AG04450 (cell line): ENCODE measurements at regions not wholly inside any gene's neighbourhood (a gene's known extent, or its start where the extent isn't known, plus 50 kb on each side); places are given as distances from the start of the nearest gene placed in this dataset.

ENCODE experiments used
- CTCF ChIA-PET: fragments of 300-600, 350-600 bp; formaldehyde crosslinking; extraction: SDS; loops from one replicate; lab custom pipeline; 2022; ENCODE audit warnings: antibody characterized with exemption, inconsistent platforms; lab: Charles Lee
- POLR2A ChIA-PET: fragments of 350-600 bp; formaldehyde crosslinking; extraction: SDS; loops from one replicate; lab custom pipeline; 2021; ENCODE audit warnings: antibody characterized with exemption, inconsistent platforms; lab: Yijun Ruan, JAX
- DNase-seq: peaks from one replicate; pipeline ENCODE4 v3.0.0-alpha.2; 2011; ENCODE audit warnings: low read depth, low spot score
- H3K27ac ChIP-seq: one replicate; pipeline ENCODE4 v1.5.1; 2012; ENCODE audit warnings: low read depth, low read length, control low read depth
- H3K27me3 ChIP-seq: one replicate; pipeline ENCODE4 v1.6.0; 2012; ENCODE audit warnings: low read length; ENCODE audit not compliant: control insufficient read depth, insufficient read depth
- H3K4me3 ChIP-seq: 2 replicates; pipeline ENCODE4 v1.5.1; 2011; ENCODE audit warnings: mild to moderate bottlenecking, low read depth, low read length, control low read depth
- H3K9me3 ChIP-seq: 2 replicates; pipeline ENCODE4 v1.5.1; 2012; ENCODE audit warnings: low read length; ENCODE audit not compliant: control insufficient read depth, insufficient read depth
- CTCF ChIP-seq: IDR thresholded peaks from 2 replicates; pipeline ENCODE4 v1.5.1; 2011; ENCODE audit warnings: low read depth, low read length, control low read depth, inconsistent platforms

GRCh38 chr2:2933426-2933825 is 444.2 kb downstream of the EIPR1 start:
- no peak for TF ChIP-seq CTCF
- CTCF ChIA-PET, result no interaction called here
- Histone ChIP-seq H3K9me3 (peaks cover 65% of the 10 kb centered on the region), H3K27me3 (no peaks in the 10 kb centered on the region), H3K4me3 (no peak overlapping the region), H3K27ac (no peak overlapping the region)
- DNase-seq, result no peak
- POLR2A ChIA-PET, result no interaction called here

GRCh38 chr2:2932692-2933305 is 444.8 kb downstream of the EIPR1 start:
- Histone ChIP-seq H3K27ac (no peak overlapping the region), H3K9me3 (peaks cover 59% of the 10 kb centered on the region), H3K4me3 (no peak overlapping the region), H3K27me3 (no peaks in the 10 kb centered on the region)
- no peak for TF ChIP-seq CTCF
- CTCF ChIA-PET, result no interaction called here
- POLR2A ChIA-PET, result no interaction called here
- no peak for DNase-seq

- CTCF ChIA-PET, result no interaction called here
- POLR2A ChIA-PET, result no interaction called here
- peaks cover 53% of the 10 kb centered on the region for H3K9me3 ChIP-seq
- no peak overlapping the region for H3K4me3 ChIP-seq
- H3K27me3 ChIP-seq, result no peaks in the 10 kb centered on the region
- TF ChIP-seq CTCF, result no peak
- H3K27ac ChIP-seq, result no peak overlapping the region
- DNase-seq, result no peak
Observed at GRCh38 chr2:2932189-2932588, 445.4 kb downstream of the EIPR1 start.

GRCh38 chr2:2931318-2932075 is 446.1 kb downstream of the EIPR1 start:
- Histone ChIP-seq H3K27me3 (no peaks in the 10 kb centered on the region), H3K4me3 (no peak overlapping the region), H3K9me3 (peaks cover 46% of the 10 kb centered on the region), H3K27ac (no peak overlapping the region)
- POLR2A ChIA-PET, result no interaction called here
- TF ChIP-seq CTCF, result no peak
- DNase-seq, result no peak
- CTCF ChIA-PET, result no interaction called here

GRCh38 chr2:2930841-2931240 is 446.8 kb downstream of the EIPR1 start:
- CTCF ChIA-PET, result no interaction called here
- DNase-seq, result no peak
- Histone ChIP-seq H3K4me3 (no peak overlapping the region), H3K27me3 (no peaks in the 10 kb centered on the region), H3K9me3 (peaks cover 39% of the 10 kb centered on the region), H3K27ac (no peak overlapping the region)
- TF ChIP-seq CTCF, result no peak
- POLR2A ChIA-PET, result no interaction called here
